Smooth muscle cell (in vitro differentiated cells): ENCODE measurements at regions not wholly inside any gene's neighbourhood (a gene's known extent, or its start where the extent isn't known, plus 50 kb on each side); places are given as distances from the start of the nearest gene placed in this dataset.

Experiments used
- DNase-seq: peaks from one replicate; lab custom pipeline; 2025; ENCODE audit not compliant: unreplicated experiment; lab: John Stamatoyannopoulos, UW
- H2AFZ ChIP-seq: fragments of 200-600 bp; sonication (generic); 2 replicates; pipeline ENCODE4 v1.6.0; 2016; ENCODE audit warnings: antibody characterized with exemption, low read depth, mild to moderate bottlenecking
- H3F3A ChIP-seq: fragments of 200-600 bp; sonication (generic); 2 replicates; pipeline ENCODE4 v1.6.0; 2017; ENCODE audit warnings: antibody characterized with exemption, low read depth
- H3K27ac ChIP-seq: fragments of 200-600 bp; sonication (generic); 2 replicates; pipeline ENCODE4 v1.5.1; 2016; ENCODE audit warnings: low read depth, mild to moderate bottlenecking
- H3K27me3 ChIP-seq: fragments of 200-600 bp; sonication (generic); 2 replicates; pipeline ENCODE4 v1.6.1; 2016; ENCODE audit warnings: low read depth, mild to moderate bottlenecking
- H3K36me3 ChIP-seq: fragments of 200-600 bp; sonication (generic); 2 replicates; pipeline ENCODE4 v1.5.1; 2016; ENCODE audit warnings: low read depth
- H3K4me1 ChIP-seq: fragments of 200-600 bp; sonication (generic); 2 replicates; pipeline ENCODE4 v1.5.1; 2016; ENCODE audit warnings: low read depth
- H3K4me2 ChIP-seq: fragments of 200-600 bp; sonication (generic); 2 replicates; pipeline ENCODE4 v1.6.0; 2016; ENCODE audit warnings: mild to moderate bottlenecking
- H3K4me3 ChIP-seq: fragments of 200-600 bp; sonication (generic); 2 replicates; pipeline ENCODE4 v1.5.1; 2016; ENCODE audit warnings: mild to moderate bottlenecking
- H3K79me2 ChIP-seq: fragments of 200-600 bp; sonication (generic); 2 replicates; pipeline ENCODE4 v1.6.0; 2016; ENCODE audit warnings: low read depth, mild to moderate bottlenecking
- H3K9ac ChIP-seq: fragments of 200-600 bp; sonication (generic); 2 replicates; pipeline ENCODE4 v1.6.0; 2016; ENCODE audit warnings: low read depth
- H3K9me3 ChIP-seq: fragments of 200-600 bp; sonication (generic); replicated peaks from 2 replicates; pipeline ENCODE4 v1.5.1; 2016; ENCODE audit warnings: low read depth
- H4K20me1 ChIP-seq: fragments of 200-600 bp; sonication (generic); 2 replicates; pipeline ENCODE4 v1.6.0; 2016; ENCODE audit warnings: low read depth
- CTCF ChIP-seq: fragments of 200-600 bp; sonication (generic); IDR thresholded peaks from 2 replicates; pipeline ENCODE4 v1.5.1; 2017; ENCODE audit warnings: borderline replicate concordance, mild to moderate bottlenecking, antibody characterized with exemption; ENCODE audit not compliant: insufficient read depth, poor library complexity, severe bottlenecking
- WGBS: methylation state at CpG from one replicate; pipeline ENCODE4 v1.1.7; 2016; ENCODE audit warnings: low lambda C conversion rate; 5-methylcytosine and 5-hydroxymethylcytosine counted together

GRCh38 chr9:80797831-80798688 lies 891.3 kb downstream of the TLE1 start:
- Histone ChIP-seq H3K27me3 (no peaks in the 10 kb centered on the region), H4K20me1 (no peaks in the 10 kb centered on the region), H3K79me2 (no peaks in the 10 kb centered on the region), H2AFZ (peak overlapping the region; percentile 59), H3K4me3 (no peak overlapping the region), H3F3A (peaks cover 25% of the 10 kb centered on the region), H3K9ac (peak overlapping the region; percentile 29), H3K4me2 (peak overlapping the region; percentile 67), H3K27ac (peak overlapping the region; percentile 84), H3K36me3 (no peaks in the 10 kb centered on the region), H3K4me1 (peaks cover 26% of the 10 kb centered on the region), H3K9me3 (peaks cover 5% of the 10 kb centered on the region)
- TF ChIP-seq CTCF, result no peak
- WGBS, result 21% methylated on average over 4 of the region's 4 CpGs
- DNase-seq, result no peak

GRCh38 chr9:80797101-80797829 lies 892.1 kb downstream of the TLE1 start:
- DNase-seq, result no peak
- 31% methylated on average over 4 of the region's 4 CpGs for WGBS
- Histone ChIP-seq H3K9me3 (peaks cover 5% of the 10 kb centered on the region), H3K79me2 (no peaks in the 10 kb centered on the region), H3K36me3 (no peaks in the 10 kb centered on the region), H3K4me2 (peak overlapping the region; percentile 67), H3K4me3 (no peak overlapping the region), H3K27me3 (no peaks in the 10 kb centered on the region), H3F3A (peaks cover 25% of the 10 kb centered on the region), H2AFZ (no peak overlapping the region), H3K27ac (peak overlapping the region; percentile 84), H4K20me1 (no peaks in the 10 kb centered on the region), H3K9ac (peak overlapping the region; percentile 29), H3K4me1 (peaks cover 26% of the 10 kb centered on the region)
- no peak for TF ChIP-seq CTCF

GRCh38 chr9:80796632-80797031 lies 892.7 kb downstream of the TLE1 start:
- H3K4me2 ChIP-seq, result no peak overlapping the region
- peak overlapping the region; percentile 84 for H3K27ac ChIP-seq
- H3K79me2 ChIP-seq, result no peaks in the 10 kb centered on the region
- no peak for TF ChIP-seq CTCF
- no peak overlapping the region for H3K4me3 ChIP-seq
- no peak overlapping the region for H3K9ac ChIP-seq
- H3K4me1 ChIP-seq, result peaks cover 26% of the 10 kb centered on the region
- no peak overlapping the region for H2AFZ ChIP-seq
- H3K36me3 ChIP-seq, result no peaks in the 10 kb centered on the region
- peaks cover 25% of the 10 kb centered on the region for H3F3A ChIP-seq
- DNase-seq, result no peak
- H4K20me1 ChIP-seq, result no peaks in the 10 kb centered on the region
- H3K27me3 ChIP-seq, result no peaks in the 10 kb centered on the region
- WGBS, result 66% methylated on average over 7 of the region's 7 CpGs
- H3K9me3 ChIP-seq, result peaks cover 5% of the 10 kb centered on the region
